Thyroid gland (tissue), 4 donors: ENCODE measurements at regions not wholly inside any gene's neighbourhood (a gene's known extent, or its start where the extent isn't known, plus 50 kb on each side); places are given as distances from the start of the nearest gene placed in this dataset.

Experiments
- POLR2A ChIP-seq, 2 donors: fragments of 450-650 bp; IDR thresholded peaks; one replicate each; pipeline ENCODE4 v1.6.1; 2017; ENCODE audit warnings: antibody characterized with exemption in 2 of 2, mild to moderate bottlenecking in 2 of 2, moderate library complexity in 1 of 2
- TF ChIP-seq, protein P1 (sequence below), 6 experiments: fragments of 200-600 bp in 3 of 6; fragments of 450-650 bp in 3 of 6; sonication (generic) in 3 of 6; IDR thresholded peaks; one replicate each; pipeline ENCODE4 v1.5.1; 2016 to 2019; ENCODE audit warnings: antibody characterized with exemption in 6 of 6, mild to moderate bottlenecking in 2 of 6, inconsistent platforms in 1 of 6, moderate library complexity in 1 of 6

DNA sequence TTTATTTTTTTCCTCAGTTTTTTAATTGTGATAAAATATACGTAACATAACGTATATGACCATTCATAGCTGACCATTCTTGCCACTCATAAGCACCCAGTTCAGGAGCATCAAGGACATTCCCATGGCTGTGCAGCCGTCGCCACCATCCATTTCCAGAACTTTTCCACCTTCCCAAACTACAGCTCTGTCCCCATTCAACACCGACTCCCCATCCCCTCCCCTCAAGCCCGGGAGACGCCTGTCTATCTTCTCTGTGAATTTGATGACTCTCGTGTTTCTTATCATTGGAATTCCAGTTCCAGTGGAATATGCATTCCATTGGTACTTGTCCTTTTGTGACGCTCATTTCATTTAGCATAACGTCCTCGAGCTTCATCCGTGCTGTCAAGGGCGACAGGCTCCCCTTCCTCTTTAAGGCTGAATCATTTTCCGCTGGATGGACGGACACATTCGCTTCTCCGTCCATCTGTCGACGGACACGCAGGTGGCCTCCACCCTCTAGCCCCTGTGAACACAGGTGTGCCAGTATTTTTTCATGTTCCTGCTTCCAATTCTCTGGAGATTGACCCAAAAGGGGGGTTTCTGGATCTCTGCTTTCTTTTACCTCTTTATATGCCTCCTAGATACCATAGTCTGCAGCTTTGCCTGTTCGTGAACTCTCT, 88.1 kb downstream of the YTHDF1 start:
- TF ChIP-seq, protein P1, sequence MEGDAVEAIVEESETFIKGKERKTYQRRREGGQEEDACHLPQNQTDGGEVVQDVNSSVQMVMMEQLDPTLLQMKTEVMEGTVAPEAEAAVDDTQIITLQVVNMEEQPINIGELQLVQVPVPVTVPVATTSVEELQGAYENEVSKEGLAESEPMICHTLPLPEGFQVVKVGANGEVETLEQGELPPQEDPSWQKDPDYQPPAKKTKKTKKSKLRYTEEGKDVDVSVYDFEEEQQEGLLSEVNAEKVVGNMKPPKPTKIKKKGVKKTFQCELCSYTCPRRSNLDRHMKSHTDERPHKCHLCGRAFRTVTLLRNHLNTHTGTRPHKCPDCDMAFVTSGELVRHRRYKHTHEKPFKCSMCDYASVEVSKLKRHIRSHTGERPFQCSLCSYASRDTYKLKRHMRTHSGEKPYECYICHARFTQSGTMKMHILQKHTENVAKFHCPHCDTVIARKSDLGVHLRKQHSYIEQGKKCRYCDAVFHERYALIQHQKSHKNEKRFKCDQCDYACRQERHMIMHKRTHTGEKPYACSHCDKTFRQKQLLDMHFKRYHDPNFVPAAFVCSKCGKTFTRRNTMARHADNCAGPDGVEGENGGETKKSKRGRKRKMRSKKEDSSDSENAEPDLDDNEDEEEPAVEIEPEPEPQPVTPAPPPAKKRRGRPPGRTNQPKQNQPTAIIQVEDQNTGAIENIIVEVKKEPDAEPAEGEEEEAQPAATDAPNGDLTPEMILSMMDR (IDR thresholded peaks at IDR 0.05) = no peak
- TF ChIP-seq POLR2A (IDR thresholded peaks at IDR 0.05) = no peak
